Fibroblast of the aortic adventitia (primary cell): ENCODE measurements at regions not wholly inside any gene's neighbourhood (a gene's known extent, or its start where the extent isn't known, plus 50 kb on each side); places are given as distances from the start of the nearest gene placed in this dataset.

Experiments used
- DNase-seq: peaks from one replicate; pipeline ENCODE4 v3.0.0-alpha.2; 2010; ENCODE audit warnings: low read depth
- H3K4me3 ChIP-seq: 2 replicates; pipeline ENCODE4 v1.5.1; 2011; ENCODE audit warnings: low read depth, mild to moderate bottlenecking, control low read depth, low read length, moderate library complexity
- CTCF ChIP-seq: IDR thresholded peaks from 2 replicates; pipeline ENCODE4 v1.5.1; 2011; ENCODE audit warnings: mild to moderate bottlenecking, low read length, control low read depth, inconsistent platforms; ENCODE audit not compliant: insufficient read depth

- DNase-seq = no peak
- no peak for TF ChIP-seq CTCF
- H3K4me3 ChIP-seq = no peak overlapping the region
Measured at GRCh38 chr4:164405774-164406173, 348.2 kb upstream of the SMIM31 start.

GRCh38 chr4:164408831-164409230, 345.1 kb upstream of the SMIM31 start:
- H3K4me3 ChIP-seq = no peak overlapping the region
- DNase-seq = no peak
- TF ChIP-seq CTCF = no peak

GRCh38 chr4:164410401-164410800, 343.5 kb upstream of the SMIM31 start:
- TF ChIP-seq CTCF = no peak
- DNase-seq = no peak
- H3K4me3 ChIP-seq = no peak overlapping the region

GRCh38 chr4:164412246-164412645, 341.7 kb upstream of the SMIM31 start:
- no peak for DNase-seq
- no peak for TF ChIP-seq CTCF
- H3K4me3 ChIP-seq = no peak overlapping the region

- no peak for TF ChIP-seq CTCF
- DNase-seq = no peak
- H3K4me3 ChIP-seq = no peak overlapping the region
Measured at GRCh38 chr4:164413743-164414142, 340.2 kb upstream of the SMIM31 start.

- no peak overlapping the region for H3K4me3 ChIP-seq
- TF ChIP-seq CTCF = no peak
- DNase-seq = no peak
Measured at GRCh38 chr4:164423819-164424218, 330.1 kb upstream of the SMIM31 start.

GRCh38 chr4:164424846-164425245, 329.1 kb upstream of the SMIM31 start:
- no peak overlapping the region for H3K4me3 ChIP-seq
- DNase-seq = no peak
- no peak for TF ChIP-seq CTCF
